ENCODE measurements at regions not wholly inside any gene's neighbourhood (a gene's known extent, or its start where the extent isn't known, plus 50 kb on each side); places are given as distances from the start of the nearest gene placed in this dataset.
"Not testable (repeated sequence)": the region's sequence is repeated elsewhere in the genome, so short reads cannot be mapped to it uniquely, and the experiment has no call there.

DNA sequence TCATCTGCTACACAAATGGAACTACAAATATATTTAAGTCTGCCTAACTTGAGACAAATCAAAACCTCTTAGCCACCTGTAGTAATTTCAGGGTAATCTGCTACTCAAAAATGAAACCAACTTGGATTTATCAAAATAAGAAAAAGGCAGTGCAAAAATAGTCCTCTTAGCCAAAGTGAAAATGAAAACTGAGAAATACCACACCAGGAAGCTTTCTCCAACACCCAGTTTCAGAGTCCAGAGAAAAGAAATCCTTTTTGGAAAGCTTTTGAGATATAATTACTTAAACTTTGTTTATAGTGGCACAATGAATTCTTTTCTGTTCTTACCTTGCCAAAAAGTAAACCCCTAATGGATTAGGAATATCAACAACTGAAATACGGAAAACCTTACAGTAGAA lies 990.4 kb downstream of the EFNA5 start:
- DNase-seq (ENCODE audit: low read depth), result no peak

DNA sequence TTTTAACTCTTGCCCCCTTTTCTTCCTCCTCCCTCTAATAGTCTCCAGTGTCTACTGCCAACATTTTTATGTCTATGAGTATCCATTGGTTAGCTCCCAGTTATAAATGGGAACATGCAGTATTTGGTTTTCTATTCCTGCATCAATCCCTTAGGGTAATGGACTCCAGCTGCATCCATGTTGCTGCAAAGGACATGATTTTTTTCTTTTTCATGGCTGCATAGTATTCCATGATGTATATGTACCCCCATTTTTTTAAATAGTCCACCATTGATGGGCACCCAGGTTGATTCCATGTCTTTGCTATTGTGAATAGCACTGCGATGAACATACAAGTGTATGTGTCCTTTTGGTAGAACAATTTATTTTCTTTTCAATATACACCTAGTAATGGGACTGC lies 993.7 kb downstream of the EFNA5 start:
- DNase-seq (ENCODE audit: low read depth), result no peak

DNA sequence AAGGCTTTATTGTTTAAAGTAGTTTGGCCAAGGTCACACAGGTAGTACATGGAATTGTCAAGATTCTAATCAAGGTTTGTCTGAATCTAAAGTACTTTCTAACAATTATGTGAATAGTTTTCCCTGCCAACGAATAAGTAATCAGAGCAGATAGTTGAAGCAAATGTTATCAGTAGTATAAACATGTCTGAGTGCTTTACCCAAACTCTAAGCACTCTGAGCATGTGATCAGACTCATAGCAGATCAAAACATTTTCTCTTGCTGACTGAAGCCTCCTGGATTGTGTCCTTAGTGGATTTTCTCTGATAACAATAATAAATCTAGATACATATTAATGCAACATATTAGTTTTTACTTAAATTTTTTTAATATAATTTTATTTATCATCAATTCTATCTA lies 995.0 kb downstream of the EFNA5 start:
- DNase-seq (ENCODE audit: low read depth), result no peak

DNA sequence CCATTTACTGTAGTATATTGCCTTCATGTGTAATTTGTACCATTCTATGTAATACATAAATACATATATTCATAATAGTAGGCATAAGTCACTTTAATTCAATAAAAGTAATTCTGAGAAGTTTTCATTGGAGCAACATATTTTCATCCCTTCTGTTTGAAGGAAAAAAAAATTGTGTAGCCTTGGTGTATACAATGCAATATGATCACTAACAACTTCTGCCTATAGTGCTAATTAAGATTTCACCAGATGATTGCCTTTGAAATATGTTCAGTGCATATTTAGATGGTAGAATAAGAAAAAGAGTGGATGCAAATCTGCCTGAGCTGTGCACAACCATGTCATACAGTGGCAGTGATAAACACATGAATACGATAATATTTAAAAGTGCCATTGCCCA lies 996.8 kb downstream of the EFNA5 start:
- no peak for DNase-seq (ENCODE audit: low read depth)

DNA sequence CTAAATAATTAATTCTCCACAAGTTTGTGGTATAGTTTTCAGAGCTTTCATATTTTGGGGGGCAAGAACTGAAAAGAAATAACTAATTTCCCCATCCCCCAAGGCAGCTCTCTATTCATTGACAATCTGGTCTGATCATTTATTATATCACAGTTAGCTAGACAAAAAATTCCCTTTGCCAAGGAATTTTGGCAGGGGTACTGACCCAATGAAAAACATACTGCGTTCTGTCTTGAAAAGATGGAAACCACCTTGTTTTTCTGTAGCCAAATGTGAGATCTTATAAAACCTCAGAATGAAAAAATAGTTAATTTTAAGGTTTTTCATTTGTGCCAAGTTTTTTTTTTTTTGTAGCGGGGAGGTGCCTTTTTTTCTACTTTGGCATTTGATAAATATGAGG lies 1008.9 kb downstream of the EFNA5 start:
- DNase-seq (ENCODE audit: low read depth), result no peak

DNA sequence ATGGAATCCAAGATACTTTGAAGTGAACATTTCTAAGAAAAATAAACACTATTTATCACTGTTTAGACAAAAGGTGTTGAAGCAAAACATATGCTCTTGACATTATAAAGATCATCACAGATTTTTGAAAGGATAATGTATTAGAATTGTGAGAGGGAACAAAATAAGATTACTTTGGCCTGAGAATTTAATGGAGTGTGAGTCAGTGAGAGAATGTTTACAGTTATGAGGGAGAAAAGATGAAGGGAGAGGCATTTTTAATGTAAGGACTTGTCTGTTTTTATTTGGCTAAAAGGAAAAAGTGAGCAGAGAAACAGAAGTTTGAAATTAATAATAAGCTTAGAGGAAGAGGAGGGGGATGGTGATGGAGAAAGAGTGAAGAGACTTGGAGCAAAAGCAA lies 1010.1 kb downstream of the EFNA5 start:
- DNase-seq (ENCODE audit: low read depth), result no peak

DNA sequence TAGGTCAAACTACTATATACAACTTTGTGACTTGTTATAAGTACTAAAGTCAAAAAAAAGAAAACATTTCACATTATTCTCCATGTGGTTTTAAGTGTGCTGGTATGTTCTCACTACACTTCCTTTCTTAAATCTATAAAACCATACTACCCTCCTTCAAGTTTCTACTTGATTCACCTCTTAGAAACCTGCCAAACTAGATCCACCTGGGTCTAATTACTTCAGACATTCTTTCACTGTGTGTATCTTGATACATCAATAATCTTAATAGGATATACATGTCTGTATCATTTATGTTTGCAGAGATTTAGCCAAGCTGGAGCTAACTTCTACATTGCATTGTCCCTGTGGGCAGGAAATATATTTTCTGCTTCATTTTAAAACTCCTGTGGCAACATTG lies 1012.6 kb downstream of the EFNA5 start:
- DNase-seq (ENCODE audit: low read depth), result no peak

DNA sequence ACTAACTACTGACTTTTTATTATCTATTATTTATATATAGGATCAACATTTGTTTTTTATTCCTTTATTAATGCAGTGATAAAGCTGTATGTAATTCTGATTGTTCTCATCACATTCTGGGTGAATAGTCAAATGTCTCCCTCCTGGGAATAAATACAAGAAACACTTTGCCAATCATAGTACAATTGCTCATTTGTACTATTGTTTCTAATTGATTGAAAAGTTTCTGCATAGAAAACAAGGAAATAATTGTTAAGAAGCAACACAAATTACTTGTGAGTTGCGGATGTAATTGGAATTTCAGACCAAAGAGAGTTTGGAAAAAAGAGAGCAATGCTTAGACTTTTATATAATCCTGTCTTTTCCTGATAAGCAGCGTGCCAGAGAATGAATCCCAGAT lies 1013.9 kb downstream of the EFNA5 start:
- no peak for DNase-seq (ENCODE audit: low read depth)

DNA sequence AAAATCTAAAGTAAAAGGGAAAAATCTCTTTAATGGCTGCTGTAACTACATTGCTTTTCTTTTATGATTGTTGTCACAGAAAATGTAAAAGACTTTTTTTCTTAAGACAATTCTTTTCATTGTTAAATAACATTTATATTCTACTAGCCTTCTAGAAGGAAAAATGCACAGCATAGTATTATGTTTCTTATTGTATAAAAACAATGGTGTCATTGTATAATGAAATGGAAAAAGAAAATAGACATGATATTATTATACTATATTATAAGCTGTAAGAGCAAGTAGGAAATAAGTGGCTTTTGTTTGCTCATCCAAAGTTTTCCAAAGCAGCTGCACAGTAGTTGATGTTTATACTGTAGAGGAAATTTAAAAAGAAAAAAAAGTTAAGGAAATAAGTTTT lies 1021.7 kb downstream of the EFNA5 start:
- DNase-seq (ENCODE audit: low read depth), result no peak

DNA sequence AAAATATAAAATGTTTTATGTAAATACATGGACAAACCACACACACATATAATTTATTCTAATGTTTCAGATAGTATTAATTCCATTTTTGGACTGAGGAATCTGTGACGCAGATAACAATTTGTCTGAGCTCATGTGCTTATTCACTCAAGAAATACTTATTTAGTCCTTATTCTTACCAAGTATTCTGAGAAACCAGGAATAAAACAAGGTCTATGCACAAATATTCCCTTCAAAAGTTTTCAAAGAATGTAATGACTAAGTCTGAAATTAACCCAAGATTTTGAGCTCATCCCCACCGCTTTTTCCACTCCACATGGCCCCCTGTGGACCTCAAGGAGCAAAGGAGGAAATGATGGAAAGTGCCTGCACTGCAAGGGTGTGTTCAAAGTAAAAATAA lies 1022.3 kb downstream of the EFNA5 start:
- no peak for DNase-seq (ENCODE audit: low read depth)

DNA sequence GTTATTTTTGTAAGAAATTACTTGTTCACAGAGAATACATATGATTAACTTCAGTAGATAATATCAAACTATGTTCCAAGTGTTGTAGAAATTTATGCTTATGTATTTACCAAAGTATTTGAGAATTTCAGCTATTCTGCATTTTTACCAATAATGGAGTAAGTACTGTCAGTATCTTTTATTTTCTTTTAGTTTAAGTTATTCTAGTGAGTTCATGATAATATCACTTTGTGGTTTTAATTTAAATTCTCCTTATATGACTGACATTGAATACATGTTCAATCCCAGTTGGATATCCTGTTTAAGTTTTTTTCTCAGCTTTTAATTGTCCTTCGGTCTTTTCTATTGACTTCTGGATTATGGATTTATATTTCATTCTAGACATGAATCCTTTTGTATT lies 1024.6 kb downstream of the EFNA5 start:
- no peak for DNase-seq (ENCODE audit: low read depth)

DNA sequence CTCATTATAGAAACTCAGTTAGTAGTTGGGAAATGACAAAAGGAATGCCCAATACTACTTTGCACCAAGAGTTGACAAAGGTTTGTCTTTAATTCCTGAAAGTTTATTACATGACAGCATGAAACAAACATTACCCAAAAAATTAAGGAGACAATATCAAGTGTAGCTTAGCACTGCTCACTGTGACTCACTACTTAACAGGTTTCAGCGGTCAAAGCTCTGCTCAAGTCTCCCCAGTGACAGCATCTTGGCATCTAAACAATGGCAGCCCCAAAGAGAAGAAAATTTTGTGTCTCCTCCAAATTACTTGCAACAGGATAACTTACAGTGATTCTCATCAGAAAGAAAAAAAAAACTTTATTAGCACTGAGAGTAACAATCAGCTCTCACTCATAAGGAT lies 1030.2 kb downstream of the EFNA5 start:
- no peak for DNase-seq (ENCODE audit: low read depth)

DNA sequence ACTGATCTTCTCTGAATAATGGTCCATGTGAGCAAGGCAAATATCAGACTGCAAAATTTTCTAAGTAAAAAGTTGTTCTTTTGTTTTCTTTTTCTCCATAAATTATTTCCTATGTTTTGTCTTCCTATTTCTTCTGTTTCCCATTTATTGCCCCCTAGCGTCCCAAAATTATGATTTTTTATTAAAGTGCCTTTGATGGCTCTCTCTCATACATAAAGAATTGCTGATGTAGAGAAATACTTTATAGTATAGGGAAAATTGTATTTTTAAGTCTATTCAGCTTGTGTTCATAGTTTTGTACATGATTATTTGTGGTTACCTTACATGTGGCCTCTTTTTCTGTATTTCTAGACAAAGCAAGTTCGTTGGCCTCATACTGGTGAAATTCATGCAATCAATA lies 1031.2 kb downstream of the EFNA5 start:
- DNase-seq (ENCODE audit: low read depth), result no peak

DNA sequence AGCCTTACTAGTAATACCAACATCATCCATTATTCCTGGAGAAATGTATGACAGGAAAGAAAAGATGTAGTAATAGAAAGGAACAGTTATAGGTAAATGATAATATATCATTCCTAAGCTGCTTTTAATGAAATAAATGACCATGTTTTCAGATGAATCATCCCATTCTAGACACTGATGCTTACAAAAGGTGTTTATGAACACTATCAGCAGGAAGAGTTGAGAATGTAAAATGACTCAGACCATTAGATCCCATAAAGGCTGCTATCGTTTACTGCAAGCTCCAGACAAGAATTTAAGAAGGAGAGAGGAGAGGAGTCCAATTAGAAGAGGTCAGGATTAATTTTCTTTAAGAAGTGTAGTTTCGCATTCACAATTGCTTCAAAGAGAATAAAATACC lies 1033.5 kb downstream of the EFNA5 start:
- no peak for DNase-seq (ENCODE audit: low read depth)

DNA sequence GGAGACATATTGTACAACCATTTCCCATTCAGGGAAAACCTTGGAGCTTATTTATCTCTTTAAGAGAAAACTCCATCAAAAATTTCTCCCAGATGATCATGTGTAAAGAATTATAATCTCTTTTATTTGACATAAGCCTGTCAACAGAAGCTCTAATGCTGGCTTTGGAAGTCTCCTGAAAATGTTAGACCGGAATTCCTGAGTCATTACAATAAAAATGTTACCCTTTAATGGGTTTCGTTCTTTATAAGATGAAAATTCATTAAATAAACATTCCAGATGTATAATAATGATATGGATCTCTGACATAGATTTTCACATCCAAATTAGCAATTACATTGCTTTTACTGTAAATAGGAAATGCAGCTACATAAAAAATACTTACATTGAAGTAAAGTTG lies 1036.4 kb downstream of the EFNA5 start:
- no peak for DNase-seq (ENCODE audit: low read depth)

DNA sequence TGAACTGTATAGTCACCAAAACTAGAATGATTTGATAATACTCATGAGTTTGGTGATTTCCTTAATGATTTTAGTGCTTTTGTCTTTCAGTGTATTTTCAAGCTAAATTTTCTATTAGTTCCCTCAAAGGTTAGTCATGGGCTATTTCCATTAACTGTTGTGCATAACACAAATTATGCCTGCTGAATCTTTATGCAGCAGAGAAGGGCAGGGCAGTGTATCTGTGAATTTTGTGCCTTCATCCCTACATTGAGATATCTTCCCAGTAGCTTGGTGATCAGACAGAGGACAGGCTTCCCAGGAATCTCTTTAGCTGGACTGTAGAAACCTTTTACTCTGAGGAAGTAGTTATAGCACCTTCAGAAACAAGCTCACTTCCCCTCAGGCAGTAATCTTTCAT lies 1036.9 kb downstream of the EFNA5 start:
- no peak for DNase-seq (ENCODE audit: low read depth)

DNA sequence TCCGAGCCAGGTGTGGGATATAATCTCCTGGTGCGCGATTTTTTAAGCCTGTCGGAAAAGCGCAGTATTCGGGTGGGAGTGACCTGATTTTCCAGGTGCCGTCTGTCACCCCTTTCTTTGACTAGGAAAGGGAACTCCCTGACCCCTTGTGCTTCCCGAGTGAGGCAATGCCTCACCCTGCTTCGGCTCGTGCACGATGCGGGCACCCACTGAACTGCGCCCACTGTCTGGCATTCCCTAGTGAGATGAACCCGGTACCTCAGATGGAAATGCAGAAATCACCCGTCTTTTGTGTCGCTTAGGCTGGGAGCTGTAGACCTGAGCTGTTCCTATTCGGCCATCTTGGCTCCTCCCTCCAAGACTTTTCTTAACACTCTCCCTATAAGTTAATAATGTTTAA lies 1042.3 kb downstream of the EFNA5 start:
- DNase-seq (ENCODE audit: low read depth), result not testable (repeated sequence)

DNA sequence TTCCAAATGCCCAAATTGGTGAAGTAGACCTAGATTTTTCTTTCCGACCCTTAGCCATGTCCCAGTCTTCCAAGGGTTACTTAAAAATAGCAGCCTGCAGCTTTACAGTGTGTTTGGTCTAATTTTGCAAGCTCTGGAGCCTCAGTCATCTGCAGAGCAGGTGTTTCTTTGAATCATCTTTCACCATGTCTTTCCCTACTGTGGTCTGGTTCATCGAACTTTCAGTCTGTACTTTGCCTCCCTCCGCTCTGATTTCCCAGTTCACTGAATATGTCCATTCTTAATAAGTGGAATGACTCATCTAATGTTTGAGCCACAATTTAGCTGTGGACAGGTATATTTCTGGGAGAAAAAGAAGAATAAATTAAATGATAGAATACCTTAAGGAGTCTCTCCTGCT lies 1060.7 kb downstream of the EFNA5 start:
- no peak for DNase-seq (ENCODE audit: low read depth)

DNA sequence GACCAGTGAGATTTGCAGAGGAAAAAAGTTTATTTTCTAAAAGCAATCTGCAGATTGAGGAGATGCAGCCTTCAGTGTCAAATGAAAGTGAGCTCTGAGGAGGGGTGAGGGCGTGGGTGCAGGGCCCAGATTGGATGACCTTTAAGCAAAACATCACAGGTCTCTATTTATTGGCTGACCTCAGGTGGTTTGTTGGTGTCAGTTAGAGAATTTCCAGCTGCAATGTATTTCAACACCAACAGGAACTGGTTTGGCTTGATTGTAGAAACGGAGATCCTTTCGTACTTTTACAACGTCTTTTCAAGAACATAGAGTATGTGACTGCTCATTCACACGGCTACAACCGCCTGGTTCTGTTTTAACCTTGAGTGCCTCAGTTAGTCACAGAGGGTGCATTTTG lies 1069.1 kb downstream of the EFNA5 start:
- DNase-seq (ENCODE audit: low read depth), result no peak

DNA sequence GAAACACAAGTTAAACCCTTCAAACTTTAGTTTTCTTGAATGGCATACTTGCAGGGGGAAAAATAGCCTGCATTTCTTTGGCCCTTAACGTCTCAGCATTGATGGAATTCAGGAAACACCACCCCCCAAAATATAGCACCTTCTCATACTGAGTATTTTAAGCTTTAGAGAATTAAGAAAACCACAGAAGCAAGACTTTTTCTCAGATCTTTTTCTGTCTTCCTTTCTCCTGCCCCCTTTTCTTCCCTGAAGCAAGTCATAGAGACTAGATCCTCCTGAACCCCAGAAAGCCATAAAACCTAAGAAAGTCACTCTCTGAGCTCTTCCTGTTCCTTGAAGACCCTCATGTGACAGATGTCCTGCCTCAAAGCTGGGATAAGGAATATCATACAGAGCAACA lies 1069.9 kb downstream of the EFNA5 start:
- no peak for DNase-seq (ENCODE audit: low read depth)

DNA sequence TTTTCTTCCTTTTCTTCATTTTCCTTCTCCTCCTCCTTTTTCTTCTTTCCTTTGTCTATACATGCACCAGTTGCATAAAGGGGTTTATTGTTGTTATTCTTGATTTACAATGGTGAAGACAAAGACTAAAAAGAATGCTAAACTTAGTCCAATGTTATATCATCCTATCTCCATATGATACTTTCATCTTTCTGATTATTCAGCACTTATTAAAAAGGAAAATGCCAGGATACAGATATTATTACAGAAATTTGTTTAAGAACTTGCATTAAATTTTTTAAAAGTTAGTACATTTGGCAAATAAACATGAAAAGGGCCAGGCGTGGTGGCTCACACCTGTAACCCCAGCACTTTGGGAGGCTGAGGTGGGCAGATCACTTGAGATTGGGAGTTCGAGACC lies 1074.9 kb downstream of the EFNA5 start:
- DNase-seq (ENCODE audit: low read depth), result no peak

DNA sequence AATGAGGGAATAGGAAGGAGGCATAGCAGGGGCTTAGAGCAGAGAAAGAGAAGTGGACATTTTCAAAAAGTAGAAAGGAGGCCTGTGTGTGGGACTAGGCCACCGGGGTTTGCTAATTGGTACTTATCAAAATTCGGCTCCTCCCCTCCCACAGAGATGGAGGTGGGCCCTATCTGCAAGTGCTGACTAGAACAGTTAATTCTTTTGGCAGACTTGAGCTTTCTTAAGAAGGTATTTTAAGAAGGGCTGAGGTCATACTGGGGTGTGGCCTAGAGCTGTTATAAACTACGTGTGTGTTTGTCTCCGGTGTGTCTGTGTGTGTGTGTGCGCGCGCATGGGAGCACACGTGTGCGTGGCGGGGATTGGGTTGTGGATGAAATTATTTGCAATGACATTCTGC lies 1086.5 kb downstream of the EFNA5 start:
- DNase-seq (ENCODE audit: low read depth), result no peak

DNA sequence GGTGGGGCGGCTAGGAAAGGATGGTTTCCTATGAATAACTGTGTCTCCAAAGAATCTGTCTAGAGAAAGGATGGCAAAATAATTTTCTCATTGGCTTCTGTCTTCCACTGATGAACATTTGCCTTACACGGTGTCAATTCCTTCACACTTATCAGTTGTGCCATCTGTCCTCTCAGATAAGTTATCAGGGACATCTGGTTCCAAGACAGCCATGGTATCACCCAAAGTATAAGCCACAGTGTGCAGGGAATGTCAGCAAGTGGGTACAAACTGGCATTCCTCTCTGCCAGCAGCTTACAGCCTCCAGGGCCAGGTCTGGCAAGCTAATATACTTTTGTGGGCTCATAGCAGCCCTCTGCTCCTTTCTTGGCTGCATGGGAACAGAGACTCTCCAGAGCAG lies 1092.0 kb downstream of the EFNA5 start:
- no peak for DNase-seq (ENCODE audit: low read depth)

DNA sequence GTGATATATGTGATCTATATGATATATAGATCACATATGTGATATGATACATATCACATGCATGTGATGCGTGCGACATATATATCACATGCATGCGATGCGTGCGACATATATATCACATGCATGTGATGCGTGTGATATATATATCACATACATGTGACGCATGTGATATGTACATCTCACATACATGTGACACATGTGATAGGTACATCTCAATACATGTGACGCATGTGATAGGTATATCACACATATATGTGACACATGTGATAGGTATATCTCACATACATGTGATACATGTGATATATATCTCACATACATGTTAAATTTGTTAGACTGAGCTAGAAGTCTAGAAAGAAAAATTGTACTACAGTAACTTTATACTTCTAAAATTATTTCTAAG lies 1095.9 kb downstream of the EFNA5 start:
- no peak for DNase-seq (ENCODE audit: low read depth)

DNA sequence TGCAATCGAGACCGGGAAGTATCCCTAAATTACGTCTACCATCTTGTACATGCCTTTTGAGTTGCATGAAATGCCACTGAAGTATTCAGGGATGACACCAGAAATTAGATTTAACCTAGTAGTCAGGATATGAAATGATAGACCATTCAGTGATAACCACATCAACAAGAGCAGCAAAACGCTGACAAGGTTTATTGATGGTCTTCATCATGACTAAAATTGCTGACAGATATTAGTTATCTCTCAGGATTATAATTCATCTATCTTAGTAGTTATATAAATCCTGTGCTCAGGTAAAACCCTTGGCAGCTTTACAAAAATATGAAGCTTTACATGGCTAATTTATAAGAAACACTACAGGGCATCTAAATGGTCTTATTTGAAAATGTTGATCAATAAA lies 1104.7 kb downstream of the EFNA5 start:
- DNase-seq (ENCODE audit: low read depth), result no peak

DNA sequence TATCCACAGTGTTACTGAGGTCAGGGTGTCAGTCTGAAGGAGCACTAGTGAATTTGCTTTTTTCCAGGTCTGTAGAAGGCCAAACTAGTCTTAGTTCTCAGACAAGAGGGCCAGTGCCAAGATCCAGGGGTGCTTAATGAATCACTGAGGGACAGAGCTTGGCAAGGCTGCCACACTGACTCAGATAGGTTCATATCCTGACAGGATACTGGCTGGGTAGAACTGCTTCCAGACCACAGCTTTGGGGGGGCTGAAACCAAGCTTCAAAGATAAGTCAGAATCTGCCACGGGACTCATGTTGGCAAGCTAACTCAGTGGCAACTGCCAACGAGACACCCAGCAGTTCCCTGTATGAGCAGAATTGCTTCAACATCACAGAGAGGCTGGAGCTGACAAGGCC lies 1125.4 kb downstream of the EFNA5 start:
- DNase-seq (ENCODE audit: low read depth), result peak; percentile 20
